HUDEP-2 (cell line): ENCODE measurements at regions not wholly inside any gene's neighbourhood (a gene's known extent, or its start where the extent isn't known, plus 50 kb on each side); places are given as distances from the start of the nearest gene placed in this dataset.
A peak's percentile ranks its signal among the peaks of the same experiment; 100 is the strongest.
"Not testable (repeated sequence)": the region's sequence is repeated elsewhere in the genome, so short reads cannot be mapped to it uniquely, and the experiment has no call there.

Source experiments
- DNase-seq, 76 experiments: peaks; one replicate each; lab custom pipeline; 2025; ENCODE audit not compliant: unreplicated experiment in 76 of 76; lab: John Stamatoyannopoulos, UW

GRCh38 chr3:137568880-137569279 is 195.2 kb upstream of the SOX14 start:
- DNase-seq, result no peak

- DNase-seq, result no peak
These were observed 191.2 kb upstream of the SOX14 start for GRCh38 chr3:137572931-137573330.

GRCh38 chr3:137582484-137582883 is 181.6 kb upstream of the SOX14 start:
- no peak for DNase-seq

GRCh38 chr3:137583256-137583655 is 180.9 kb upstream of the SOX14 start:
- no peak for DNase-seq

- no peak for DNase-seq
These were observed 175.2 kb upstream of the SOX14 start for GRCh38 chr3:137588871-137589270.

GRCh38 chr3:137595415-137595814 is 168.7 kb upstream of the SOX14 start:
- DNase-seq, result not testable (repeated sequence)

GRCh38 chr3:137610723-137611122 is 153.4 kb upstream of the SOX14 start:
- DNase-seq, result no peak

- DNase-seq, result no peak
These were observed 151.8 kb upstream of the SOX14 start for GRCh38 chr3:137612291-137612690.

- DNase-seq, result no peak
These were observed 148.3 kb upstream of the SOX14 start for GRCh38 chr3:137615659-137616418.

GRCh38 chr3:137641879-137642704 is 122.0 kb upstream of the SOX14 start:
- peak in 1 of 76 experiments; percentile 0 for DNase-seq

GRCh38 chr3:137642831-137643230 is 121.3 kb upstream of the SOX14 start:
- no peak for DNase-seq

- DNase-seq, result no peak
These were observed 116.9 kb upstream of the SOX14 start for GRCh38 chr3:137647179-137647578.

- DNase-seq, result no peak
These were observed 94.5 kb upstream of the SOX14 start for GRCh38 chr3:137669519-137670060.

- DNase-seq, result no peak
These were observed 76.8 kb upstream of the SOX14 start for GRCh38 chr3:137687181-137687879.

- peak in 18 of 76 experiments; percentile 2 to 48 (median 10) for DNase-seq
These were observed 71.2 kb upstream of the SOX14 start for GRCh38 chr3:137692803-137693431.

GRCh38 chr3:137693791-137694190 is 70.3 kb upstream of the SOX14 start:
- no peak for DNase-seq

GRCh38 chr3:137694836-137695235 is 69.3 kb upstream of the SOX14 start:
- no peak for DNase-seq

- no peak for DNase-seq
These were observed 68.8 kb upstream of the SOX14 start for GRCh38 chr3:137695351-137695750.

- DNase-seq, result peak in 6 of 76 experiments; percentile 1 to 10 (median 4)
These were observed 55.0 kb upstream of the SOX14 start for GRCh38 chr3:137709011-137709601.

- not testable (repeated sequence) for DNase-seq
These were observed 50.1 kb upstream of the SOX14 start for GRCh38 chr3:137713965-137714364.
